ENCODE measurements at regions not wholly inside any gene's neighbourhood (a gene's known extent, or its start where the extent isn't known, plus 50 kb on each side); places are given as distances from the start of the nearest gene placed in this dataset.

DNA sequence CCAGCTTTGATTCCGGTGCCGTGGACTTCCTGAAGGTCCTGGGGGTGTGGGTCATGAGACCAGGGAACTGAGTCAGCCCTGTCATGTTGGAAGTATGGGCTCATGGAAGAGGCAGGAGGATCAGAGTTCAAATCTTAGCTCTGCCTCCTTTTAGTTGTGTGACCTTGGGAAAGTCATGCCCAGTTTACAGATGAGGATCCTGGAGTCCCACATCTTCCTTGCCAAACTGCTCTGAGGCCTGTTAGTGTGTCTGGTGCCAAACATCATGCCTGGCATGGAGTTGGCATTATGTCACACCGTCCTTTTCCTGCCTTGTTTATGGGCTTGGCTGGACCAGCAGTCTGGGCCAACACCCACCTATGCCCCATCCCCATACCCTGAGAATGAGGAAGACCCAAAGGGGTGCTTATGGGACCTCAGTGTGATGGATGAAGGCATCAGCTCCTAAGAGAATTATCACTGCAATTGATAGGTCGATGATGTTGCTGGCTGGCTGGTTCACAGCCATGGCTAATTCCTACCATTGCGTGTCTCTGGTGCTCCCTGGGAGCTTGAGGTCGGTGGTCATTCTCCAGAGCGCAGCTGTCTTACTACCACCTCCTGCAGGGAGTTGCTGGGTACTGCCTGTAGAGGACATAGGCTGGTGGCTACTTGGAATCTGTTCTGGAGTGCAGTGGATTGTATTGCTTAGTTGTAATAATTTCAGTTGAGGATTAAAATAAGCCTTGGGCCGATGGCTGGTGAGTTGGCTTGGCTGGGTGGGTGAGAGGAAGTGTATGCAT, 140.5 kb upstream of the PITX1 start:
- 75% methylated on average over 8 of the region's 8 CpGs for WGBS
- no peak for DNase-seq (ENCODE audit: low spot score)

More for the DNA sequence above, 140.5 kb upstream of the PITX1 start:
- Histone ChIP-seq H3K4me3 (ENCODE audit: low read depth in 1 of 3, low read length in 3 of 3) (no peak overlapping the region), H3K4me1 (ENCODE audit: control insufficient read depth in 4 of 4, insufficient read depth in 4 of 4, low read length in 3 of 4) (no peaks in the 10 kb centered on the region), H3K9me3 (ENCODE audit: control insufficient read depth in 4 of 4, low read length in 3 of 4) (no peaks in the 10 kb centered on the region), H3K27me3 (ENCODE audit: control insufficient read depth in 4 of 4, insufficient read depth in 4 of 4, low read length in 3 of 4) (peaks cover 0 to 4% (median 0%) of the 10 kb centered on the region in 4 donors), H3K9ac (ENCODE audit: low read depth in 1 of 2, low read length in 2 of 2) (no peak overlapping the region), H3K36me3 (ENCODE audit: control insufficient read depth in 4 of 4, insufficient read depth in 3 of 4, low read depth in 1 of 4, low read length in 3 of 4) (no peaks in the 10 kb centered on the region), H3K27ac (ENCODE audit: low read depth in 1 of 2, low read length in 2 of 2) (no peak overlapping the region)
- TF ChIP-seq NR2F2 (IDR thresholded peaks at IDR 0.05): no peak
- no peak for TF ChIP-seq HNF4G (IDR thresholded peaks at IDR 0.05)
- TF ChIP-seq, protein P1, sequence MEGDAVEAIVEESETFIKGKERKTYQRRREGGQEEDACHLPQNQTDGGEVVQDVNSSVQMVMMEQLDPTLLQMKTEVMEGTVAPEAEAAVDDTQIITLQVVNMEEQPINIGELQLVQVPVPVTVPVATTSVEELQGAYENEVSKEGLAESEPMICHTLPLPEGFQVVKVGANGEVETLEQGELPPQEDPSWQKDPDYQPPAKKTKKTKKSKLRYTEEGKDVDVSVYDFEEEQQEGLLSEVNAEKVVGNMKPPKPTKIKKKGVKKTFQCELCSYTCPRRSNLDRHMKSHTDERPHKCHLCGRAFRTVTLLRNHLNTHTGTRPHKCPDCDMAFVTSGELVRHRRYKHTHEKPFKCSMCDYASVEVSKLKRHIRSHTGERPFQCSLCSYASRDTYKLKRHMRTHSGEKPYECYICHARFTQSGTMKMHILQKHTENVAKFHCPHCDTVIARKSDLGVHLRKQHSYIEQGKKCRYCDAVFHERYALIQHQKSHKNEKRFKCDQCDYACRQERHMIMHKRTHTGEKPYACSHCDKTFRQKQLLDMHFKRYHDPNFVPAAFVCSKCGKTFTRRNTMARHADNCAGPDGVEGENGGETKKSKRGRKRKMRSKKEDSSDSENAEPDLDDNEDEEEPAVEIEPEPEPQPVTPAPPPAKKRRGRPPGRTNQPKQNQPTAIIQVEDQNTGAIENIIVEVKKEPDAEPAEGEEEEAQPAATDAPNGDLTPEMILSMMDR (IDR thresholded peaks at IDR 0.05; ENCODE audit: low read depth, low read length, missing input control): no peak
- TF ChIP-seq RAD21 (IDR thresholded peaks at IDR 0.05): no peak
- TF ChIP-seq RXRA (IDR thresholded peaks at IDR 0.05): no peak
- TF ChIP-seq FOXA1 (IDR thresholded peaks at IDR 0.05): no peak
- TF ChIP-seq, protein P2, sequence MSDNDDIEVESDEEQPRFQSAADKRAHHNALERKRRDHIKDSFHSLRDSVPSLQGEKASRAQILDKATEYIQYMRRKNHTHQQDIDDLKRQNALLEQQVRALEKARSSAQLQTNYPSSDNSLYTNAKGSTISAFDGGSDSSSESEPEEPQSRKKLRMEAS (IDR thresholded peaks at IDR 0.05): no peak
- TF ChIP-seq, protein P3, sequence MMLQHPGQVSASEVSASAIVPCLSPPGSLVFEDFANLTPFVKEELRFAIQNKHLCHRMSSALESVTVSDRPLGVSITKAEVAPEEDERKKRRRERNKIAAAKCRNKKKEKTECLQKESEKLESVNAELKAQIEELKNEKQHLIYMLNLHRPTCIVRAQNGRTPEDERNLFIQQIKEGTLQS (IDR thresholded peaks at IDR 0.05): no peak
- TF ChIP-seq, protein P4, sequence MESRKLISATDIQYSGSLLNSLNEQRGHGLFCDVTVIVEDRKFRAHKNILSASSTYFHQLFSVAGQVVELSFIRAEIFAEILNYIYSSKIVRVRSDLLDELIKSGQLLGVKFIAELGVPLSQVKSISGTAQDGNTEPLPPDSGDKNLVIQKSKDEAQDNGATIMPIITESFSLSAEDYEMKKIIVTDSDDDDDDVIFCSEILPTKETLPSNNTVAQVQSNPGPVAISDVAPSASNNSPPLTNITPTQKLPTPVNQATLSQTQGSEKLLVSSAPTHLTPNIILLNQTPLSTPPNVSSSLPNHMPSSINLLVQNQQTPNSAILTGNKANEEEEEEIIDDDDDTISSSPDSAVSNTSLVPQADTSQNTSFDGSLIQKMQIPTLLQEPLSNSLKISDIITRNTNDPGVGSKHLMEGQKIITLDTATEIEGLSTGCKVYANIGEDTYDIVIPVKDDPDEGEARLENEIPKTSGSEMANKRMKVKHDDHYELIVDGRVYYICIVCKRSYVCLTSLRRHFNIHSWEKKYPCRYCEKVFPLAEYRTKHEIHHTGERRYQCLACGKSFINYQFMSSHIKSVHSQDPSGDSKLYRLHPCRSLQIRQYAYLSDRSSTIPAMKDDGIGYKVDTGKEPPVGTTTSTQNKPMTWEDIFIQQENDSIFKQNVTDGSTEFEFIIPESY (IDR thresholded peaks at IDR 0.05): no peak
- TF ChIP-seq, protein P5, sequence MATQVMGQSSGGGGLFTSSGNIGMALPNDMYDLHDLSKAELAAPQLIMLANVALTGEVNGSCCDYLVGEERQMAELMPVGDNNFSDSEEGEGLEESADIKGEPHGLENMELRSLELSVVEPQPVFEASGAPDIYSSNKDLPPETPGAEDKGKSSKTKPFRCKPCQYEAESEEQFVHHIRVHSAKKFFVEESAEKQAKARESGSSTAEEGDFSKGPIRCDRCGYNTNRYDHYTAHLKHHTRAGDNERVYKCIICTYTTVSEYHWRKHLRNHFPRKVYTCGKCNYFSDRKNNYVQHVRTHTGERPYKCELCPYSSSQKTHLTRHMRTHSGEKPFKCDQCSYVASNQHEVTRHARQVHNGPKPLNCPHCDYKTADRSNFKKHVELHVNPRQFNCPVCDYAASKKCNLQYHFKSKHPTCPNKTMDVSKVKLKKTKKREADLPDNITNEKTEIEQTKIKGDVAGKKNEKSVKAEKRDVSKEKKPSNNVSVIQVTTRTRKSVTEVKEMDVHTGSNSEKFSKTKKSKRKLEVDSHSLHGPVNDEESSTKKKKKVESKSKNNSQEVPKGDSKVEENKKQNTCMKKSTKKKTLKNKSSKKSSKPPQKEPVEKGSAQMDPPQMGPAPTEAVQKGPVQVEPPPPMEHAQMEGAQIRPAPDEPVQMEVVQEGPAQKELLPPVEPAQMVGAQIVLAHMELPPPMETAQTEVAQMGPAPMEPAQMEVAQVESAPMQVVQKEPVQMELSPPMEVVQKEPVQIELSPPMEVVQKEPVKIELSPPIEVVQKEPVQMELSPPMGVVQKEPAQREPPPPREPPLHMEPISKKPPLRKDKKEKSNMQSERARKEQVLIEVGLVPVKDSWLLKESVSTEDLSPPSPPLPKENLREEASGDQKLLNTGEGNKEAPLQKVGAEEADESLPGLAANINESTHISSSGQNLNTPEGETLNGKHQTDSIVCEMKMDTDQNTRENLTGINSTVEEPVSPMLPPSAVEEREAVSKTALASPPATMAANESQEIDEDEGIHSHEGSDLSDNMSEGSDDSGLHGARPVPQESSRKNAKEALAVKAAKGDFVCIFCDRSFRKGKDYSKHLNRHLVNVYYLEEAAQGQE (IDR thresholded peaks at IDR 0.05): no peak
- no peak for TF ChIP-seq JUND (IDR thresholded peaks at IDR 0.05)

All from liver (tissue), 8 donors.